ENCODE measurements at regions not wholly inside any gene's neighbourhood (a gene's known extent, or its start where the extent isn't known, plus 50 kb on each side); places are given as distances from the start of the nearest gene placed in this dataset.
A peak's percentile ranks its signal among the peaks of the same experiment; 100 is the strongest.

GRCh38 chr7:115087437-115087836 is 165.5 kb downstream of the MDFIC start:
- ATAC-seq (peak in 2 of 4 donors; percentile 36 to 56), DNase-seq (no peak)
- 7 to 19% (median 13%) methylated on average over 2 of the region's 2 CpGs for WGBS, 3 donors
- Histone ChIP-seq H3K4me1 (peaks cover 6% of the 10 kb centered on the region), H3K36me3 (ENCODE audit: insufficient read depth in 1 of 2, low read depth in 1 of 2) (no peaks in the 10 kb centered on the region), H3K27me3 (ENCODE audit: insufficient read depth in 3 of 3, low read length in 2 of 3) (peaks cover 0 to 2% (median 0%) of the 10 kb centered on the region in 3 donors), H3K9me3 (no peaks in the 10 kb centered on the region), H3K4me3 (no peak overlapping the region), H3K27ac (no peak overlapping the region)
- intact Hi-C loops (cut with DNase I) = no loop called here
- TF ChIP-seq CTCF (IDR thresholded peaks at IDR 0.05) = no peak

- H3K27ac ChIP-seq = no peak overlapping the region
- H3K4me3 ChIP-seq = no peak overlapping the region
- 94 to 96% (median 95%) methylated on average over 3 of the region's 3 CpGs for WGBS, 3 donors
- no peak for DNase-seq
- no peak for ATAC-seq
- H3K27me3 ChIP-seq (ENCODE audit: insufficient read depth in 3 of 3, low read length in 2 of 3) = peaks cover 0 to 2% (median 0%) of the 10 kb centered on the region in 3 donors
- no peak for TF ChIP-seq CTCF (IDR thresholded peaks at IDR 0.05)
- H3K9me3 ChIP-seq = no peaks in the 10 kb centered on the region
- no peaks in the 10 kb centered on the region for H3K36me3 ChIP-seq (ENCODE audit: insufficient read depth in 1 of 2, low read depth in 1 of 2)
- intact Hi-C loops (cut with DNase I) = no loop called here
- peaks cover 6% of the 10 kb centered on the region for H3K4me1 ChIP-seq
These were observed 164.4 kb downstream of the MDFIC start for GRCh38 chr7:115086146-115086841.

- DNase-seq (no peak), ATAC-seq (no peak)
- Histone ChIP-seq H3K4me3 (no peak overlapping the region), H3K4me1 (peaks cover 6% of the 10 kb centered on the region), H3K27ac (no peak overlapping the region), H3K9me3 (no peaks in the 10 kb centered on the region), H3K27me3 (ENCODE audit: insufficient read depth in 3 of 3, low read length in 2 of 3) (peaks cover 0 to 2% (median 0%) of the 10 kb centered on the region in 3 donors), H3K36me3 (ENCODE audit: insufficient read depth in 1 of 2, low read depth in 1 of 2) (no peaks in the 10 kb centered on the region)
- TF ChIP-seq CTCF (IDR thresholded peaks at IDR 0.05) = no peak
- 91 to 93% (median 92%) methylated on average over 3 of the region's 3 CpGs for WGBS, 3 donors
- intact Hi-C loops (cut with DNase I) = no loop called here
These were observed 163.5 kb downstream of the MDFIC start for GRCh38 chr7:115085421-115085820.

GRCh38 chr7:115083935-115084334 is 162.0 kb downstream of the MDFIC start:
- intact Hi-C loops (cut with DNase I) = no loop called here
- WGBS, 3 donors = 75 to 83% (median 78%) methylated on average over 4 of the region's 4 CpGs
- Histone ChIP-seq H3K27ac (no peak overlapping the region), H3K4me1 (peaks cover 6% of the 10 kb centered on the region), H3K36me3 (ENCODE audit: insufficient read depth in 1 of 2, low read depth in 1 of 2) (no peaks in the 10 kb centered on the region), H3K27me3 (ENCODE audit: insufficient read depth in 3 of 3, low read length in 2 of 3) (peaks cover 0 to 2% (median 0%) of the 10 kb centered on the region in 3 donors), H3K4me3 (no peak overlapping the region), H3K9me3 (no peaks in the 10 kb centered on the region)
- no peak for TF ChIP-seq CTCF (IDR thresholded peaks at IDR 0.05)
- DNase-seq (no peak), ATAC-seq (no peak)

- intact Hi-C loops (cut with DNase I) = no loop called here
- no peak for TF ChIP-seq CTCF (IDR thresholded peaks at IDR 0.05)
- no peak overlapping the region for H3K27ac ChIP-seq
- H3K36me3 ChIP-seq (ENCODE audit: insufficient read depth in 1 of 2, low read depth in 1 of 2) = no peaks in the 10 kb centered on the region
- no peak overlapping the region for H3K4me3 ChIP-seq
- 60 to 70% (median 63%) methylated on average over 3 of the region's 3 CpGs for WGBS, 3 donors
- H3K9me3 ChIP-seq = no peaks in the 10 kb centered on the region
- ATAC-seq (no peak), DNase-seq (no peak)
- peaks cover 0 to 2% (median 0%) of the 10 kb centered on the region in 3 donors for H3K27me3 ChIP-seq (ENCODE audit: insufficient read depth in 3 of 3, low read length in 2 of 3)
- peaks cover 2% of the 10 kb centered on the region for H3K4me1 ChIP-seq
These were observed 159.9 kb downstream of the MDFIC start for GRCh38 chr7:115081772-115082171.
